GM12878 (cell line): ENCODE measurements at regions not wholly inside any gene's neighbourhood (a gene's known extent, or its start where the extent isn't known, plus 50 kb on each side); places are given as distances from the start of the nearest gene placed in this dataset.

Source experiments
- ATAC-seq: fragments of 200-7000 bp; cut with Tn5 transposase; 3 replicates; pipeline ENCODE4 v1.9.1; 2020; ENCODE audit warnings: mild to moderate bottlenecking, moderate library complexity
- BruUV-seq: library from RNA; stranded (reverse); fragments of 400-500 nt; replicated peaks from 2 replicates; lab custom pipeline; 2021; lab: Mats Ljungman, UMichigan
- CTCF ChIA-PET: fragments of 300-600 bp; sonication (Branson Sonifier 250); formaldehyde crosslinking; extraction: SDS; loops from one replicate; lab custom pipeline; 2021; ENCODE audit warnings: inconsistent platforms; lab: Yijun Ruan, JAX
- POLR2A ChIA-PET: fragments of 350-600 bp; formaldehyde crosslinking; extraction: SDS; loops from one replicate; lab custom pipeline; 2021; ENCODE audit warnings: inconsistent platforms; lab: Charles Lee
- RAD21 ChIA-PET: fragments of 300-600 bp; sonication (Branson Sonifier 250); formaldehyde crosslinking; loops from one replicate; lab custom pipeline; 2023; ENCODE audit warnings: antibody characterized with exemption; ENCODE audit not compliant: unreplicated experiment; lab: Charles Lee
- SMC1A ChIA-PET: fragments of 300-600 bp; sonication (Branson Sonifier 250); formaldehyde crosslinking; loops from one replicate; lab custom pipeline; 2023; ENCODE audit not compliant: unreplicated experiment, uncharacterized antibody; lab: Charles Lee
- DNase-seq: peaks from one replicate; pipeline ENCODE4 v3.0.0-alpha.2; 2011; ENCODE audit warnings: low read depth, low spot score
- FAIRE-seq: peaks from 3 replicates; lab custom pipeline; 2011; peaks lifted over from hg19 to GRCh38; lab: Jason Lieb, UNC
- H2AFZ ChIP-seq: 2 replicates; pipeline ENCODE4 v1.6.0; 2011; ENCODE audit warnings: low read depth, low read length, control low read depth; ENCODE audit not compliant: control insufficient read depth
- H3K27ac ChIP-seq: 2 replicates; pipeline ENCODE4 v1.5.1; 2011; ENCODE audit warnings: control low read depth; ENCODE audit not compliant: control insufficient read depth, insufficient read depth
- H3K27me3 ChIP-seq, 2 experiments: replicated peaks in 1 of 2; 2 replicates each; pipeline versions ENCODE4 v1.6.0 to v1.6.1; 2011; ENCODE audit warnings: low read length in 1 of 2; ENCODE audit not compliant: control insufficient read depth in 2 of 2, insufficient read depth in 2 of 2
- H3K36me3 ChIP-seq, 2 experiments: 2 replicates each; pipeline ENCODE4 v1.5.1; 2011; ENCODE audit warnings: low read length in 1 of 2; ENCODE audit not compliant: control insufficient read depth in 2 of 2, insufficient read depth in 2 of 2
- H3K4me1 ChIP-seq: 2 replicates; pipeline ENCODE4 v1.6.1; 2011; ENCODE audit warnings: mild to moderate bottlenecking, low read length, moderate library complexity, mixed read lengths; ENCODE audit not compliant: control insufficient read depth, insufficient read depth
- H3K4me2 ChIP-seq: 2 replicates; pipeline ENCODE4 v1.6.0; 2011; ENCODE audit warnings: control low read depth; ENCODE audit not compliant: control insufficient read depth, insufficient read depth
- H3K4me3 ChIP-seq: fragments of 200-600 bp; sonication (generic); 2 replicates; pipeline ENCODE4 v1.5.1; 2016
- H3K79me2 ChIP-seq: 2 replicates; pipeline ENCODE4 v1.6.0; 2011; ENCODE audit warnings: low read length; ENCODE audit not compliant: control insufficient read depth, insufficient read depth
- H3K9ac ChIP-seq: 2 replicates; pipeline ENCODE4 v1.8.0; 2011; ENCODE audit warnings: low read length, control low read depth, mixed read lengths; ENCODE audit not compliant: control insufficient read depth, insufficient read depth
- H3K9me3 ChIP-seq: replicated peaks from 3 replicates; pipeline ENCODE4 v1.5.1; 2011; ENCODE audit warnings: mild to moderate bottlenecking, low read length; ENCODE audit not compliant: control insufficient read depth, insufficient read depth
- H4K20me1 ChIP-seq: 2 replicates; pipeline ENCODE4 v1.6.0; 2011; ENCODE audit not compliant: control insufficient read depth, insufficient read depth
- HDGF ChIP-seq: fragments of 450-650 bp; IDR thresholded peaks from 2 replicates; pipeline ENCODE4 v1.6.1; 2016; ENCODE audit warnings: antibody characterized with exemption
- IKZF1 ChIP-seq: fragments of 450-650 bp; conservative IDR thresholded peaks from 2 replicates; pipeline ENCODE4 v1.6.1; 2017; ENCODE audit warnings: antibody characterized with exemption, mild to moderate bottlenecking
- JUNB ChIP-seq: IDR thresholded peaks from 2 replicates; pipeline ENCODE4 v1.6.1; 2016; ENCODE audit warnings: antibody characterized with exemption, mild to moderate bottlenecking
- NFYB ChIP-seq: IDR thresholded peaks from 2 replicates; pipeline ENCODE4 v1.6.1; 2011; ENCODE audit warnings: low read depth, mild to moderate bottlenecking, low read length, improper control_type of control experiment, moderate library complexity; ENCODE audit not compliant: insufficient read depth
- REST ChIP-seq: IDR thresholded peaks from 2 replicates; pipeline ENCODE4 v1.6.1; 2012; ENCODE audit warnings: mild to moderate bottlenecking, low read depth, low read length
- SUPT20H ChIP-seq: IDR thresholded peaks from 2 replicates; pipeline ENCODE4 v1.6.1; 2011; ENCODE audit warnings: low read depth, mild to moderate bottlenecking, low read length, moderate library complexity, borderline replicate concordance; ENCODE audit not compliant: control insufficient read depth
- TARDBP ChIP-seq: IDR thresholded peaks from 2 replicates; pipeline ENCODE4 v1.6.1; 2016; ENCODE audit warnings: borderline replicate concordance
- TCF12 ChIP-seq: IDR thresholded peaks from 2 replicates; pipeline ENCODE4 v1.6.1; 2011; ENCODE audit warnings: low read depth, mild to moderate bottlenecking, low read length
- WGBS: methylation state at CpG from one replicate; pipeline ENCODE4 v1.1.6; 2016; ENCODE audit warnings: low lambda C conversion rate; ENCODE audit not compliant: insufficient replicate concordance, insufficient coverage; ENCODE audit errors: missing lambda C conversion rate; 5-methylcytosine and 5-hydroxymethylcytosine counted together
- in situ Hi-C: fragments of 300-500 bp; cut with MboI; formaldehyde crosslinking; loops from 9 replicates; pipeline ENCODE4 v1.14.3; 2018; ENCODE audit warnings: mixed read lengths
- intact Hi-C: fragments of 100-400 bp; cut with micrococcal nuclease; formaldehyde crosslinking; loops from one replicate; pipeline ENCODE4 v1.14.2; 2022; ENCODE audit not compliant: unreplicated experiment

- TF ChIP-seq NFYB, result no peak
- no peak for TF ChIP-seq REST
- no peak for TF ChIP-seq JUNB
- TF ChIP-seq TCF12, result no peak
Observed at GRCh38 chr2:6336752-6337471, 528.8 kb downstream of the CMPK2 start (continued).

GRCh38 chr2:6337472-6337820, 528.3 kb downstream of the CMPK2 start:
- no peak for FAIRE-seq
- Histone ChIP-seq H3K4me1 (peaks cover 3% of the 10 kb centered on the region), H3K4me2 (no peak overlapping the region), H4K20me1 (no peaks in the 10 kb centered on the region), H3K79me2 (no peaks in the 10 kb centered on the region), H3K27ac (no peak overlapping the region), H3K9ac (no peak overlapping the region), H3K36me3 (no peaks in the 10 kb centered on the region), H2AFZ (no peak overlapping the region), H3K27me3 (no peaks in the 10 kb centered on the region), H3K4me3 (no peak overlapping the region), H3K9me3 (peaks cover 3% of the 10 kb centered on the region; the same call in 2 of the 3 replicates)
- TF ChIP-seq IKZF1 (no peak), TARDBP (no peak), HDGF (no peak), SUPT20H (no peak)
- intact Hi-C loops (no loop called here), in situ Hi-C loops (no loop called here)
- BruUV-seq, result no TSS peak
- no peak for ATAC-seq
- no peak for DNase-seq
- WGBS, result 68% methylated on average over 8 of the region's 8 CpGs
- ChIA-PET RAD21 (no interaction called here), CTCF (no interaction called here), POLR2A (no interaction called here), SMC1A (interaction anchor here (11.0 kb wide), 1 partner anchor 26 kb away, joined by 105 read pairs; no protein-coding TSS in a partner anchor)
